GM13976 (cell line): ENCODE measurements at regions not wholly inside any gene's neighbourhood (a gene's known extent, or its start where the extent isn't known, plus 50 kb on each side); places are given as distances from the start of the nearest gene placed in this dataset.
"Not testable (repeated sequence)": the region's sequence is repeated elsewhere in the genome, so short reads cannot be mapped to it uniquely, and the experiment has no call there.

Experiments
- DNase-seq: peaks from one replicate; pipeline ENCODE4 v3.0.0; 2012; ENCODE audit warnings: low spot score
- in situ Hi-C: fragments of 300-500 bp; cut with MboI; formaldehyde crosslinking; loops from one replicate; pipeline ENCODE4 v1.12.0; 2022; ENCODE audit warnings: low sequenced_read_pairs, mixed read lengths, inconsistent platforms; ENCODE audit not compliant: unreplicated experiment
- TF ChIP-seq, protein P1 (sequence below): IDR thresholded peaks from 2 replicates; pipeline ENCODE4 v1.5.1; 2012; ENCODE audit warnings: borderline replicate concordance, mild to moderate bottlenecking; ENCODE audit not compliant: insufficient read depth; ENCODE audit errors: extremely low read depth, missing control alignments, control extremely low read depth

DNA sequence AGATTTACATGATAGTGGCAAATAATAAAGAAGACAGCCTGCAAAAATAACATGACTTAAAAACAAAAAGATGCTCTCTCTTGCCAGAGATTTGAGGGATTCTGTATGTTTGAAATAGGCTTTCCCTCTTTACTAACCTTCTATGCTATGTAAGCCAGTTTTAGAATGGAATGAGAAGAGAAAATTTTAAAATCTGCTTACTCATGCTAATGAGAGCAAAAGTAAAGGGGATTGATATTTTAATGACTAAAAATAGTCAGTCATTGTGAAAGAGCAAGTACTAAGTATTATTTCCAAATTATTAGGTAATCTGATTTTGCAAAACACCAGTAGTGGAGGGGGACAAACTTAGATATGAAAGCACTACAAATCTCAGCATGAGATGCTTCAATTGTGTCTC lies 563.3 kb upstream of the ADGRB3 start:
- DNase-seq: no peak
- in situ Hi-C loops: no loop called here
- TF ChIP-seq, protein P1, sequence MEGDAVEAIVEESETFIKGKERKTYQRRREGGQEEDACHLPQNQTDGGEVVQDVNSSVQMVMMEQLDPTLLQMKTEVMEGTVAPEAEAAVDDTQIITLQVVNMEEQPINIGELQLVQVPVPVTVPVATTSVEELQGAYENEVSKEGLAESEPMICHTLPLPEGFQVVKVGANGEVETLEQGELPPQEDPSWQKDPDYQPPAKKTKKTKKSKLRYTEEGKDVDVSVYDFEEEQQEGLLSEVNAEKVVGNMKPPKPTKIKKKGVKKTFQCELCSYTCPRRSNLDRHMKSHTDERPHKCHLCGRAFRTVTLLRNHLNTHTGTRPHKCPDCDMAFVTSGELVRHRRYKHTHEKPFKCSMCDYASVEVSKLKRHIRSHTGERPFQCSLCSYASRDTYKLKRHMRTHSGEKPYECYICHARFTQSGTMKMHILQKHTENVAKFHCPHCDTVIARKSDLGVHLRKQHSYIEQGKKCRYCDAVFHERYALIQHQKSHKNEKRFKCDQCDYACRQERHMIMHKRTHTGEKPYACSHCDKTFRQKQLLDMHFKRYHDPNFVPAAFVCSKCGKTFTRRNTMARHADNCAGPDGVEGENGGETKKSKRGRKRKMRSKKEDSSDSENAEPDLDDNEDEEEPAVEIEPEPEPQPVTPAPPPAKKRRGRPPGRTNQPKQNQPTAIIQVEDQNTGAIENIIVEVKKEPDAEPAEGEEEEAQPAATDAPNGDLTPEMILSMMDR: no peak

DNA sequence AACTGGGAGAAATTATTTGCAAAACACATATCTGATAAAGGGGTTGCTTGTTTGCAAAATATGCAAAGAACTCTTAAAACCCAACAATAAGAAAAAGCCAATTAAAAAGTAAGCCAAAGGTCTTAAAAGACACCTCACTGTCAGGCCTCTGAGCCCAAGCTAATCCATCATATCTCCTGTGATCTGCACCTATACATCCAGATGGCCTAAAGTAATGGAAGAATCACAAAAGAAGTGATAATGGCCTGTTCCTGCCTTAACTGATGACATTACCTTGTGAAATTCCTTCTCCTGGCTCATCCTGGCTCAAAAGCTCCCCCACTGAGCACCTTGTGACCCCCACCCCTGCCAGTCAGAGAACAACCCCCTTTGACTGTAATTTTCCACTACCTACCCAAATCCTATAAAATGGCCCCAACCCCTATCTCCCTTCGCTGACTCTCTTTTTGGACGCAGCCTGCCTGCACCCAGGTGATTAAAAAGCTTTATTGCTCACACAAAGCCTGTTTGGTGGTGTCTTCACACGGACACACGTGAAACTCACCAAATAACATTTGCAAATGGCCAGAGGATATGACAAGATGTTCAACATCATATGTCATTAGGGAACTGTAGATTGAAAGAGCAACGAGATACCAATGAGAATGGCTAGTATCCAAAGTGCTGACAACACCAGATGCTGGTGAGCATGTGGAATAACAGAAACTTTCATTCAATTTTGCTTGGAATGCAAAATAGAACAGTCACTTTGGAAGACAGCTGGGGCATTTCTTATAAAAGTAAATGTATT lies 565.0 kb upstream of the ADGRB3 start:
- DNase-seq: no peak
- in situ Hi-C loops: no loop called here
- TF ChIP-seq, protein P1: no peak

DNA sequence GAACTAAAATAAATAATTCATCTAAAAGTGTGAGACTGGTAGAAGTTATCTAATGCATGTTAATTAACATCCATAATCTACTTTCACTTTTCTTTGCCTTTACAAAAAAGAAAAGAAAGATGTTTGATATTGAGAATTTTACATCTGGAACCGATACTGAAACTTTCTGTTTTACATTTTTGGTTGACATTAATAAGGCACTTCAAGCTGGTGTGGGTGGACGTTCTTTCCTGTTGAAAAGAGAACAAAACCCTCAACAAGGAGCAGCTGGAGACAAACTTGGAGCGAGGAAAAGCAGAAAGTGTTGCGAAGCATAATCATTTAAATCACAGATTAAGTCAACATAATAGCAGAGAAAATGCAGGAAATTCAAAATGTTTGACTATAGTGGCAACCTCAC lies 575.2 kb upstream of the ADGRB3 start:
- no peak for DNase-seq
- TF ChIP-seq, protein P1: no peak

DNA sequence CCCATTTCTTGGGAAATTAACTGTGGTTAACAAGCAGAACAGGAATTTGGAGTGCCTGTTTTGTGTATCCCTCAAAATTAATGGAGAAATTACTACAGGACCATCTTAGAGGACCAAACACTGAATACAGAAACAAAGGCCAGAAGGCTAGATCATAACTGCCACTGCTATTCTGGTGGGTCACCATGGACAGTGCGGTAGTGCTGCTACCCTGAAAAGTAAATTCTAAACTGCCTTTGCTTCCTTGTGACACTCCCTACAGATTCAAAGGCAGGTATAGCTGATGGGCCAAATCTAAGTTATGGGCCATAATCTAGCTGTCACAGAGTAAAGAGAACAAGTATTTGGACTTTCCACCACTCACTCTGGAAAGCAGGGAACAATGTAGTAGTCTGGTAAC lies 575.8 kb upstream of the ADGRB3 start:
- no peak for DNase-seq
- TF ChIP-seq, protein P1: no peak
- in situ Hi-C loops: no loop called here

More for the DNA sequence above, 575.2 kb upstream of the ADGRB3 start:
- in situ Hi-C loops: no loop called here

DNA sequence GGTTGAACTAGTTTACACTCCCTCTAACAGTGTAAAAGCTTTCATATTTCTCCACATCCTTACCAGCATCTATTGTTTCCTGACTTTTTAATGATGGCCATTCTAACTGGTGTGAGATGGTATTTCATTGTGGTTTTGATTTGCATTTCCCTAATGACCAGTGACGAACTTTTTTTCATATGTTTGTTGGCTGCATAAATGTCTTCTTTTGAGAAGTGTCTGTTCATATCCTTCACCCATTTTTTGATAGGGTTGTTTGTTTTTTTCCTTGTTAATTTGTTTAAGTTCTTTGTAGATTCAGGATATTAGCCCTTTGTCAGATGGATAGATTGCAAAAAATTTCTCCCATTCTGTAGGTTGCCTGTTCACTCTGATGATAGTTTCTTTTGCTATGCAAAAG lies 578.5 kb upstream of the ADGRB3 start:
- in situ Hi-C loops, DNase-seq: not testable (repeated sequence)

DNA sequence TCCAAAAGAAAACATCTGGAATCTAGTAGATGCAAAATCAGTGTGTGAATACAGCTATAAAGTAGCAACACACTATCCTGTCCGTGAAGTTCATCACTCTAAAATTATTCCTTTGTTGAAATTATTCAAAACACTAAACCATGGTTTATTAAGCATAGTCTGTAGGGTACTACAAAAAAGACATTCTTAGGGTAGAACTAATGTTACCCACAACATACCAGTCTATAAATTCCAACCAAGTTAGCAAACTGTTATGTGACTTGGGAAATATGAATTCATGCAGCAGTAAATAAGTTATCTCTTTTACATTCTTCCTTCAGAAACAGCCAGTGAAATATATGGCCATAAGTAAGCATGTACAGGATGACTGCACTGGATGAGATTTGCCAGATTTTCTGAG lies 580.3 kb upstream of the ADGRB3 start:
- TF ChIP-seq, protein P1: no peak
- no peak for DNase-seq
- in situ Hi-C loops: no loop called here

DNA sequence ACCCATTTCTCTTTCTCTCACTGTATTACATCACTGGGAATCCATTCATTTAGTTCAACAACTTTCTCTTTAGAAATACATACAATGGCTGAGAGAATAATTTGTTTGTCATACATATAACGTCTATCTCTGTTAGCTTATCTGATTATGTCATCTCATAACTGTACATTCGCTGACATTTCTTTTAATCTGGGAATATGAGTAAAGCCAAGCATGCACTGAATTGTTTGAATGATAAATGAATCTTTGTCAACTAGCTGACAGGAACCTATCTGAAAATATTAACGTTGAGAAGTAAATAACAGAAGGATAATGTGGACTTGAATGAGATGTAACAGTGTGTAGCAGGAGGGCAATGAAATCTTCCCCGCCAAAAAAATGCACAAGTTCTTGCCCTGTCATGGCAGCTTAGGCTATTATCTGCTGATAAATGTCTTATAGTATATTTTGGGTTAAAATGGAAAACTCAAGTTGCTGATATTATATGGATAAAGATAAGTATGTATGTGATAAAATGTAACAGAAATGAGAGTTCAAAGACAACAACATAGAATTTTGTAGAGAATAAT lies 581.2 kb upstream of the ADGRB3 start:
- DNase-seq: no peak
- in situ Hi-C loops: no loop called here
- TF ChIP-seq, protein P1: no peak
